ENCODE measurements at regions not wholly inside any gene's neighbourhood (a gene's known extent, or its start where the extent isn't known, plus 50 kb on each side); places are given as distances from the start of the nearest gene placed in this dataset.

DNA sequence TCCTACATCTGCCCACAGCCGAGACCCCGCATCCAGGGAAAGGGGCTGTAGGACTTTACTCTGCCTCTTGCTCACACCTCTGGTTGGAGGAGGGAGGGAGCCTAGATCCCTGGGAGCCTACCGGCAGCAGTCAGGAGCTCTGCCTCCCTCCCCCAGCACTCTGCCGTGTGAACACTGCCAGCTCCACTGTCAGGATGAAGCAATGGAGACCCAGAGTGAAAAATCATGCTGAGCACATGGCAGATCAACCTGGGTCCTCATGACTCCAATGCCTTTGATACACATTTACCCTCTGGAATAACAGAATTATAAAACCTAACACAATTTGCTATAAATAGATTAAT, 477.7 kb downstream of the TNS3 start:
- CTCF ChIA-PET = interaction anchor here (1.8 kb wide), 1 partner anchor 76 kb away, joined by 8 read pairs; no protein-coding TSS in a partner anchor
- DNase-seq (ENCODE audit: low spot score) = no peak
- Mint-ChIP-seq H3K36me3 (no peaks in the 10 kb centered on the region), H3K9me3 (peaks cover 9% of the 10 kb centered on the region), H3K4me3 (no peak overlapping the region), H3K27ac (no peak overlapping the region), H3K4me1 (no peaks in the 10 kb centered on the region), H3K27me3 (ENCODE audit: low read depth) (no peaks in the 10 kb centered on the region)
- TF ChIP-seq CREB1 (CRISPR knock-in tag; IDR thresholded peaks at IDR 0.05) = no peak
- TF ChIP-seq, protein P1, sequence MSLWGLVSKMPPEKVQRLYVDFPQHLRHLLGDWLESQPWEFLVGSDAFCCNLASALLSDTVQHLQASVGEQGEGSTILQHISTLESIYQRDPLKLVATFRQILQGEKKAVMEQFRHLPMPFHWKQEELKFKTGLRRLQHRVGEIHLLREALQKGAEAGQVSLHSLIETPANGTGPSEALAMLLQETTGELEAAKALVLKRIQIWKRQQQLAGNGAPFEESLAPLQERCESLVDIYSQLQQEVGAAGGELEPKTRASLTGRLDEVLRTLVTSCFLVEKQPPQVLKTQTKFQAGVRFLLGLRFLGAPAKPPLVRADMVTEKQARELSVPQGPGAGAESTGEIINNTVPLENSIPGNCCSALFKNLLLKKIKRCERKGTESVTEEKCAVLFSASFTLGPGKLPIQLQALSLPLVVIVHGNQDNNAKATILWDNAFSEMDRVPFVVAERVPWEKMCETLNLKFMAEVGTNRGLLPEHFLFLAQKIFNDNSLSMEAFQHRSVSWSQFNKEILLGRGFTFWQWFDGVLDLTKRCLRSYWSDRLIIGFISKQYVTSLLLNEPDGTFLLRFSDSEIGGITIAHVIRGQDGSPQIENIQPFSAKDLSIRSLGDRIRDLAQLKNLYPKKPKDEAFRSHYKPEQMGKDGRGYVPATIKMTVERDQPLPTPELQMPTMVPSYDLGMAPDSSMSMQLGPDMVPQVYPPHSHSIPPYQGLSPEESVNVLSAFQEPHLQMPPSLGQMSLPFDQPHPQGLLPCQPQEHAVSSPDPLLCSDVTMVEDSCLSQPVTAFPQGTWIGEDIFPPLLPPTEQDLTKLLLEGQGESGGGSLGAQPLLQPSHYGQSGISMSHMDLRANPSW (CRISPR knock-in tag; conservative IDR thresholded peaks at IDR 0.05; ENCODE audit: low read depth) = no peak
- TF ChIP-seq IRF2 (CRISPR knock-in tag; IDR thresholded peaks at IDR 0.05; ENCODE audit: borderline replicate concordance, low read depth) = no peak
- TF ChIP-seq HMGA2 (CRISPR knock-in tag; IDR thresholded peaks at IDR 0.05) = no peak
- TF ChIP-seq, protein P2, sequence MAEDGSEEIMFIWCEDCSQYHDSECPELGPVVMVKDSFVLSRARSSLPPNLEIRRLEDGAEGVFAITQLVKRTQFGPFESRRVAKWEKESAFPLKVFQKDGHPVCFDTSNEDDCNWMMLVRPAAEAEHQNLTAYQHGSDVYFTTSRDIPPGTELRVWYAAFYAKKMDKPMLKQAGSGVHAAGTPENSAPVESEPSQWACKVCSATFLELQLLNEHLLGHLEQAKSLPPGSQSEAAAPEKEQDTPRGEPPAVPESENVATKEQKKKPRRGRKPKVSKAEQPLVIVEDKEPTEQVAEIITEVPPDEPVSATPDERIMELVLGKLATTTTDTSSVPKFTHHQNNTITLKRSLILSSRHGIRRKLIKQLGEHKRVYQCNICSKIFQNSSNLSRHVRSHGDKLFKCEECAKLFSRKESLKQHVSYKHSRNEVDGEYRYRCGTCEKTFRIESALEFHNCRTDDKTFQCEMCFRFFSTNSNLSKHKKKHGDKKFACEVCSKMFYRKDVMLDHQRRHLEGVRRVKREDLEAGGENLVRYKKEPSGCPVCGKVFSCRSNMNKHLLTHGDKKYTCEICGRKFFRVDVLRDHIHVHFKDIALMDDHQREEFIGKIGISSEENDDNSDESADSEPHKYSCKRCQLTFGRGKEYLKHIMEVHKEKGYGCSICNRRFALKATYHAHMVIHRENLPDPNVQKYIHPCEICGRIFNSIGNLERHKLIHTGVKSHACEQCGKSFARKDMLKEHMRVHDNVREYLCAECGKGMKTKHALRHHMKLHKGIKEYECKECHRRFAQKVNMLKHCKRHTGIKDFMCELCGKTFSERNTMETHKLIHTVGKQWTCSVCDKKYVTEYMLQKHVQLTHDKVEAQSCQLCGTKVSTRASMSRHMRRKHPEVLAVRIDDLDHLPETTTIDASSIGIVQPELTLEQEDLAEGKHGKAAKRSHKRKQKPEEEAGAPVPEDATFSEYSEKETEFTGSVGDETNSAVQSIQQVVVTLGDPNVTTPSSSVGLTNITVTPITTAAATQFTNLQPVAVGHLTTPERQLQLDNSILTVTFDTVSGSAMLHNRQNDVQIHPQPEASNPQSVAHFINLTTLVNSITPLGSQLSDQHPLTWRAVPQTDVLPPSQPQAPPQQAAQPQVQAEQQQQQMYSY (CRISPR knock-in tag; IDR thresholded peaks at IDR 0.05) = no peak
- TF ChIP-seq ZNF232 (CRISPR knock-in tag; IDR thresholded peaks at IDR 0.05) = no peak
- no peak for TF ChIP-seq FOXK1 (CRISPR knock-in tag; IDR thresholded peaks at IDR 0.05)
- TF ChIP-seq RORB (CRISPR knock-in tag; IDR thresholded peaks at IDR 0.05) = no peak
- TF ChIP-seq, protein P3, sequence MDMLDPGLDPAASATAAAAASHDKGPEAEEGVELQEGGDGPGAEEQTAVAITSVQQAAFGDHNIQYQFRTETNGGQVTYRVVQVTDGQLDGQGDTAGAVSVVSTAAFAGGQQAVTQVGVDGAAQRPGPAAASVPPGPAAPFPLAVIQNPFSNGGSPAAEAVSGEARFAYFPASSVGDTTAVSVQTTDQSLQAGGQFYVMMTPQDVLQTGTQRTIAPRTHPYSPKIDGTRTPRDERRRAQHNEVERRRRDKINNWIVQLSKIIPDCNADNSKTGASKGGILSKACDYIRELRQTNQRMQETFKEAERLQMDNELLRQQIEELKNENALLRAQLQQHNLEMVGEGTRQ (CRISPR knock-in tag; IDR thresholded peaks at IDR 0.05) = no peak
- TF ChIP-seq ZNF121 (CRISPR knock-in tag; IDR thresholded peaks at IDR 0.05) = no peak
- no peak for TF ChIP-seq TEAD4 (CRISPR knock-in tag; IDR thresholded peaks at IDR 0.05)
- no peak for TF ChIP-seq TCF7 (CRISPR knock-in tag; IDR thresholded peaks at IDR 0.05; ENCODE audit: low read depth)
- TF ChIP-seq CREM (CRISPR knock-in tag; IDR thresholded peaks at IDR 0.05) = no peak
- POLR2A ChIA-PET = no interaction called here
- ATAC-seq = peak; percentile 68

DNA sequence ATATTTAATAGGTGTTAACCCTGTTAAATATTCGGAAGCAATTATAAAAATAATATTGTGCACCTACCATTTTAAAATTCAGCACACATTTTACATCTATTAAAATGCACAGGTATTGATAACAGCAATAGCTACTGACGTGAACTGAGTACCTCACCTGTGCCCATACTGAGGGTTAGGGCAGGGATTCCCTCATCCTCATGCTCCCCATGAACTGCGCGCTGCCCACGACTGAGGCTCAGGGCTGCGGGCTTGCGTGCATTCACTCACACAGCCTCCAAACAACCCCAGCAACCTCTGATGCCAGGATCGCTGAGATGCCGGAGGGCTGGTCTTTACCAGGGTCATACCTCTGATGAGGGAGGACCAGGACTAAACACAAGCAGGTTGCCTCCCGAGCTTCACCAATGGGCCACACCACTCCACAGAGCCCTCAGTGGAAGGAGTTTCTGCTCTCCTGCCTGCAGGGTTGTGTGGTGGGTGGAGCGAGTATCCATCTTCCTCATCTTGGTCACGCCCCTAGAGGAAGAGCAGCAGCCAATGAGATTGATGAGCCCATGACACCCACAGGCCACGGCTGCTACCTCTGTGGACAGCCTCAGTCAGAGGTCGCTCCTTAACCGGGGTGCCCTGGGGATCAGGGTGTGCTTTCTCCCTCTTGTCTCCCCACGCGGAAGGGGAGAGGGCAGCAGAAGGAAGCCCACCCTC, 478.3 kb downstream of the TNS3 start:
- H3K4me3 Mint-ChIP-seq = no peak overlapping the region
- peaks cover 9% of the 10 kb centered on the region for H3K9me3 Mint-ChIP-seq
- H3K36me3 Mint-ChIP-seq = no peaks in the 10 kb centered on the region
- POLR2A ChIA-PET = no interaction called here
- no peaks in the 10 kb centered on the region for H3K4me1 Mint-ChIP-seq
- H3K27ac Mint-ChIP-seq = no peak overlapping the region
- ATAC-seq (peak; percentile 76), DNase-seq (ENCODE audit: low spot score) (no peak)
- H3K27me3 Mint-ChIP-seq (ENCODE audit: low read depth) = no peaks in the 10 kb centered on the region
- CTCF ChIA-PET = interaction anchor here (1.8 kb wide), 1 partner anchor 76 kb away, joined by 8 read pairs; no protein-coding TSS in a partner anchor
- TF ChIP-seq, protein P4, sequence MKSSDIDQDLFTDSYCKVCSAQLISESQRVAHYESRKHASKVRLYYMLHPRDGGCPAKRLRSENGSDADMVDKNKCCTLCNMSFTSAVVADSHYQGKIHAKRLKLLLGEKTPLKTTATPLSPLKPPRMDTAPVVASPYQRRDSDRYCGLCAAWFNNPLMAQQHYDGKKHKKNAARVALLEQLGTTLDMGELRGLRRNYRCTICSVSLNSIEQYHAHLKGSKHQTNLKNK (CRISPR knock-in tag; IDR thresholded peaks at IDR 0.05) = no peak
- TF ChIP-seq, protein P5, sequence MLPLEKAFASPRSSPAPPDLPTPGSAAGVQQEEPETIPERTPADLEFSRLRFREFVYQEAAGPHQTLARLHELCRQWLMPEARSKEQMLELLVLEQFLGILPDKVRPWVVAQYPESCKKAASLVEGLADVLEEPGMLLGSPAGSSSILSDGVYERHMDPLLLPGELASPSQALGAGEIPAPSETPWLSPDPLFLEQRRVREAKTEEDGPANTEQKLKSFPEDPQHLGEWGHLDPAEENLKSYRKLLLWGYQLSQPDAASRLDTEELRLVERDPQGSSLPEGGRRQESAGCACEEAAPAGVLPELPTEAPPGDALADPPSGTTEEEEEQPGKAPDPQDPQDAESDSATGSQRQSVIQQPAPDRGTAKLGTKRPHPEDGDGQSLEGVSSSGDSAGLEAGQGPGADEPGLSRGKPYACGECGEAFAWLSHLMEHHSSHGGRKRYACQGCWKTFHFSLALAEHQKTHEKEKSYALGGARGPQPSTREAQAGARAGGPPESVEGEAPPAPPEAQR (CRISPR knock-in tag; IDR thresholded peaks at IDR 0.05) = no peak
- TF ChIP-seq, protein P6, sequence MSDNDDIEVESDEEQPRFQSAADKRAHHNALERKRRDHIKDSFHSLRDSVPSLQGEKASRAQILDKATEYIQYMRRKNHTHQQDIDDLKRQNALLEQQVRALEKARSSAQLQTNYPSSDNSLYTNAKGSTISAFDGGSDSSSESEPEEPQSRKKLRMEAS (CRISPR knock-in tag; IDR thresholded peaks at IDR 0.05) = no peak
- TF ChIP-seq PRRX2 (CRISPR knock-in tag; IDR thresholded peaks at IDR 0.05) (no peak), MYBL2 (CRISPR knock-in tag; IDR thresholded peaks at IDR 0.05) (no peak), IRF2 (CRISPR knock-in tag; IDR thresholded peaks at IDR 0.05; ENCODE audit: borderline replicate concordance, low read depth) (no peak), NR1H2 (CRISPR knock-in tag; IDR thresholded peaks at IDR 0.05) (no peak)
- TF ChIP-seq, protein P7, sequence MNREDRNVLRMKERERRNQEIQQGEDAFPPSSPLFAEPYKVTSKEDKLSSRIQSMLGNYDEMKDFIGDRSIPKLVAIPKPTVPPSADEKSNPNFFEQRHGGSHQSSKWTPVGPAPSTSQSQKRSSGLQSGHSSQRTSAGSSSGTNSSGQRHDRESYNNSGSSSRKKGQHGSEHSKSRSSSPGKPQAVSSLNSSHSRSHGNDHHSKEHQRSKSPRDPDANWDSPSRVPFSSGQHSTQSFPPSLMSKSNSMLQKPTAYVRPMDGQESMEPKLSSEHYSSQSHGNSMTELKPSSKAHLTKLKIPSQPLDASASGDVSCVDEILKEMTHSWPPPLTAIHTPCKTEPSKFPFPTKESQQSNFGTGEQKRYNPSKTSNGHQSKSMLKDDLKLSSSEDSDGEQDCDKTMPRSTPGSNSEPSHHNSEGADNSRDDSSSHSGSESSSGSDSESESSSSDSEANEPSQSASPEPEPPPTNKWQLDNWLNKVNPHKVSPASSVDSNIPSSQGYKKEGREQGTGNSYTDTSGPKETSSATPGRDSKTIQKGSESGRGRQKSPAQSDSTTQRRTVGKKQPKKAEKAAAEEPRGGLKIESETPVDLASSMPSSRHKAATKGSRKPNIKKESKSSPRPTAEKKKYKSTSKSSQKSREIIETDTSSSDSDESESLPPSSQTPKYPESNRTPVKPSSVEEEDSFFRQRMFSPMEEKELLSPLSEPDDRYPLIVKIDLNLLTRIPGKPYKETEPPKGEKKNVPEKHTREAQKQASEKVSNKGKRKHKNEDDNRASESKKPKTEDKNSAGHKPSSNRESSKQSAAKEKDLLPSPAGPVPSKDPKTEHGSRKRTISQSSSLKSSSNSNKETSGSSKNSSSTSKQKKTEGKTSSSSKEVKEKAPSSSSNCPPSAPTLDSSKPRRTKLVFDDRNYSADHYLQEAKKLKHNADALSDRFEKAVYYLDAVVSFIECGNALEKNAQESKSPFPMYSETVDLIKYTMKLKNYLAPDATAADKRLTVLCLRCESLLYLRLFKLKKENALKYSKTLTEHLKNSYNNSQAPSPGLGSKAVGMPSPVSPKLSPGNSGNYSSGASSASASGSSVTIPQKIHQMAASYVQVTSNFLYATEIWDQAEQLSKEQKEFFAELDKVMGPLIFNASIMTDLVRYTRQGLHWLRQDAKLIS (CRISPR knock-in tag; IDR thresholded peaks at IDR 0.05; ENCODE audit: borderline replicate concordance) = no peak
- TF ChIP-seq, protein P8, sequence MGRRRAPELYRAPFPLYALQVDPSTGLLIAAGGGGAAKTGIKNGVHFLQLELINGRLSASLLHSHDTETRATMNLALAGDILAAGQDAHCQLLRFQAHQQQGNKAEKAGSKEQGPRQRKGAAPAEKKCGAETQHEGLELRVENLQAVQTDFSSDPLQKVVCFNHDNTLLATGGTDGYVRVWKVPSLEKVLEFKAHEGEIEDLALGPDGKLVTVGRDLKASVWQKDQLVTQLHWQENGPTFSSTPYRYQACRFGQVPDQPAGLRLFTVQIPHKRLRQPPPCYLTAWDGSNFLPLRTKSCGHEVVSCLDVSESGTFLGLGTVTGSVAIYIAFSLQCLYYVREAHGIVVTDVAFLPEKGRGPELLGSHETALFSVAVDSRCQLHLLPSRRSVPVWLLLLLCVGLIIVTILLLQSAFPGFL (CRISPR knock-in tag; IDR thresholded peaks at IDR 0.05; ENCODE audit: borderline replicate concordance) = no peak
